AG10803 (cell line): ENCODE measurements at regions not wholly inside any gene's neighbourhood (a gene's known extent, or its start where the extent isn't known, plus 50 kb on each side); places are given as distances from the start of the nearest gene placed in this dataset.

Experiments
- DNase-seq: peaks from one replicate; pipeline ENCODE4 v3.0.0; 2010; ENCODE audit warnings: low read depth
- H3K4me3 ChIP-seq: 2 replicates; pipeline ENCODE4 v1.5.1; 2011; ENCODE audit warnings: mild to moderate bottlenecking, low read length, control low read depth
- CTCF ChIP-seq: conservative IDR thresholded peaks from 2 replicates; pipeline ENCODE4 v1.5.1; 2011; ENCODE audit warnings: mild to moderate bottlenecking, low read length, control low read depth, inconsistent platforms

GRCh38 chr10:58973235-58973595 lies 203.2 kb upstream of the PHYHIPL start:
- H3K4me3 ChIP-seq, result no peak overlapping the region
- DNase-seq, result no peak
- no peak for TF ChIP-seq CTCF

GRCh38 chr10:58976254-58976653 lies 200.2 kb upstream of the PHYHIPL start:
- no peak overlapping the region for H3K4me3 ChIP-seq
- no peak for DNase-seq
- TF ChIP-seq CTCF, result no peak

DNA sequence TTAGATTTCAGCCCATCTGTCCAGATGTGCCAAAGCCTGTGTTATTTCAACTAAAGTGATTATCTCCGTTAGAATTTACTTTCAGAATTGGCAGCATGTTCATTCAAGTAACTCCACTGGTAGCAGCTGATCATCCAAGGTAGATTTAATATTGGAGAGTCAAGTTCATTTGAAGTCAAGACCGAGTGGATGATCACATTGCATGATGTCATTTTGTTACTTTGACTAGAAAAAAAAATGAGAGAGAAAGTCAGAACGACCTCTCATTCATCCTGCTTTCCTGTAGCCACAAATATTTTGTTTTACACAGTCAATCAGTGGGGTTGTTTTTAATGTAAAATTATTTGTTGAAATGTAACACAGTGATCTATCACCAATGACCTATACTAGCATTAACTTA lies 196.7 kb upstream of the PHYHIPL start:
- no peak for TF ChIP-seq CTCF
- no peak overlapping the region for H3K4me3 ChIP-seq
- no peak for DNase-seq

DNA sequence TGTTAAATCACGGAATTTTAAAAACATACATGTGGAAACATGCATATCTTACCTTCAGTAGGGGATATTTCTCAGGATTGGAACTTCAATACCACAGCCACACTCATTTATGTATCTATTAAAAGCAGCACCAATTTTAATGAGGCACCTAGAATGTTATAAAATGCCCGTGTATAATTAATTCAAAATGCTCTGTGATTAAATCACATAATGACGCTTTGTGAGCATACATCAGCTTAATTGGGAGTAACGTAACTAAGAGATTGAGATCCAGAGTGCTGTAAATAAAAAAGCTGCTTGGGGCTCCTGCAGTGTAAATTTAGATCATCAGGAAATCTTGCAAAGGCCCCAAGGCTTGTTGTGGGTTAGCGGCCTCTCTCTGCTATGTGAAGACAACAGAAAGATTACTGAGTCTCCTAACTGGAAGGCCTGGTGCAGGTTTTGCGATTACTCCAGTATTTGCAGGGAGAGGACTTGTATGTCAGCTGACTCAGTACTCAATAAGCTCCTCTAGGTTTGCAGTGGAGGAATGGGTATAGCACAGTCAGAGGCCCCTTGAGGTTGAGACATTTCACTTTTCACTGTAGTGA lies 195.5 kb upstream of the PHYHIPL start:
- H3K4me3 ChIP-seq, result no peak overlapping the region
- no peak for TF ChIP-seq CTCF
- DNase-seq, result no peak

DNA sequence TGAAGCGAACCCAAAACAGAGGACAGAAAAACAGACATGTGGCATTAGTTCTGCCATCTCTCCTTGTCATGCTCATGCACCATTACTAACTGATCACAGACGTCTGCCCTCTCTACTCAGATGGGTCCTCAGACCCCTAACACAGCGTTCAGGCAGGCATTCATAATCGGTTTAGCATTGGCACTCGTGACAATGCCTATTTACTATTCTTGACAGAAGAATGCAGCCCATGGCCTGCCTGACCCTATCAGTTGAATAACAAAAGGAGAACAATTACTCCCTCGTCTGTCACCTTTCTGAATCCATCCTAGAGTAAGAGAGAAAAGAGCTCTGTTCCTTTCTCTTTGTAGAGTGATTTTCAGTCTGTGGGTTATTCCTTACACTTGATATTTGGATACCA lies 194.6 kb upstream of the PHYHIPL start:
- no peak for DNase-seq
- no peak for TF ChIP-seq CTCF
- H3K4me3 ChIP-seq, result no peak overlapping the region

- no peak for DNase-seq
- TF ChIP-seq CTCF, result no peak
- H3K4me3 ChIP-seq, result no peak overlapping the region
These were observed 193.8 kb upstream of the PHYHIPL start for GRCh38 chr10:58982470-58983239.

DNA sequence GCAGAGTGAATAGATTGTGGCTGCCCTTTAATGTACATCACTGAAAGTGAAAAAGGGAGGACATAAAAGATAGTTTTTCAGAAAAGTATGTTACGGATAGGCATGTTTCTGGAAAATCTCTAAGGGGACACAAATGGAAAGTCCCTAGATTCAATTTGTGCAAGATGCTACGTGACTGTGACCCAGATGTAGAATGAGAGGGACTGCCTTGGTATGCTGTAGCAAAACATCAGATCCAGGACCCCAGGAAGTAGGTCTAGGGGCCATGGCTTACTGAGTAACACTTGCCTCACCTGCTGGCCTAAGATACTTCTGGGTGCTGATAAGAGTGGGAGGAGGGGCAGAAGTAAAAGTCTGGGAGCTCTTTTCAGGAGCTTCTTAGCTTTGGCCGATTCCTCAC lies 191.2 kb upstream of the PHYHIPL start:
- no peak for TF ChIP-seq CTCF
- H3K4me3 ChIP-seq, result no peak overlapping the region
- DNase-seq, result no peak
